HUES6 (cell line): ENCODE measurements at regions not wholly inside any gene's neighbourhood (a gene's known extent, or its start where the extent isn't known, plus 50 kb on each side); places are given as distances from the start of the nearest gene placed in this dataset.
"Not testable (repeated sequence)": the region's sequence is repeated elsewhere in the genome, so short reads cannot be mapped to it uniquely, and the experiment has no call there.

Source experiments
- H3K27ac ChIP-seq: 2 replicates; pipeline ENCODE4 v1.7.0; 2013; ENCODE audit warnings: low read depth, mild to moderate bottlenecking, low read length, inconsistent platforms
- H3K27me3 ChIP-seq: 2 replicates; pipeline ENCODE4 v1.6.1; 2013; ENCODE audit warnings: low read length; ENCODE audit not compliant: control insufficient read depth, insufficient read depth
- H3K36me3 ChIP-seq: 2 replicates; pipeline ENCODE4 v1.6.1; 2013; ENCODE audit warnings: low read length; ENCODE audit not compliant: control insufficient read depth, insufficient read depth
- H3K4me1 ChIP-seq: 2 replicates; pipeline ENCODE4 v1.6.1; 2013; ENCODE audit warnings: low read length; ENCODE audit not compliant: control insufficient read depth, insufficient read depth
- H3K4me3 ChIP-seq: 2 replicates; pipeline ENCODE4 v1.5.1; 2013; ENCODE audit warnings: low read depth, low read length
- H3K9ac ChIP-seq: one replicate; pipeline ENCODE4 v1.6.1; 2013; ENCODE audit warnings: mild to moderate bottlenecking, low read length
- H3K9me3 ChIP-seq: 2 replicates; pipeline ENCODE4 v1.6.1; 2013; ENCODE audit warnings: low read depth, low read length; ENCODE audit not compliant: control insufficient read depth, insufficient read depth

DNA sequence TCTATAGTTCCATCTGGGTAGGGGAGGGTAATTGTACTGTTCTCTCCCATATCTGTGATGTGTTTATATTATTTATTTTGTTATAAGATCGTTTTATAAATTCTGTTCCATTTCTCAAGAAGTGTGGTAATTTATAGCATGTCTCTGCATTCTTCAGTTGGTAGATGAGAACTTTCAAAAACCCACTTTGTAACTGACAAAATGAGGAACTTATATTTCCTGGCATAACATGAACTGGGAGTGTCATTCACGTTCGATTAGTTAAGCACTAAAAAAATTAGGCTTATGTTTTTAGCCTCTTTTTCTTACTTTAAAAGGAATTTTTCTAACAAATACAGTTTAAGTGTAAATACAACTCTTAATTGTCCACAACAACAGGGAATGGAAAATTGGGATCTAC is 230.8 kb downstream of the CGGBP1 start:
- Histone ChIP-seq H3K9me3 (no peaks in the 10 kb centered on the region), H3K4me1 (no peaks in the 10 kb centered on the region), H3K36me3 (no peaks in the 10 kb centered on the region), H3K9ac (no peak overlapping the region), H3K27ac (no peak overlapping the region), H3K4me3 (no peak overlapping the region), H3K27me3 (no peaks in the 10 kb centered on the region)

DNA sequence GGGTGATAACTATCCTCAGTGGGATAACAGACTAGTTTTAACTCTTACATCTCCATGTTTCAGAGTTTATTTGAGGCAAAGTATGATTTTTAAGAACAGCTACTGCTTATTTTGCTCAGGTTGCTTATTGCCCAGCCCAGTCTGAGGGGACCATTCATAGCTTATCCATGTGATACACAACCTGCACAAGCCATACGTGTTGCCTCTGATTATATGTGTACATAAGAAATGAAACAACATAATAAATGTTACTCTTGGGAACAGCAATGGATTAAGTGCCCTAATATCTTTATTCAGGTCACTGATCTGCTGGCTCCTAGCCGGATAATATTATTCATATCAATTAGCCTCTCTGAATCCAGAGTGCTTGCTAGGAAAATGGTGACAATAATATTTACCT is 236.2 kb downstream of the CGGBP1 start:
- Histone ChIP-seq H3K4me1 (no peaks in the 10 kb centered on the region), H3K27me3 (no peaks in the 10 kb centered on the region), H3K36me3 (no peaks in the 10 kb centered on the region), H3K4me3 (no peak overlapping the region), H3K9me3 (no peaks in the 10 kb centered on the region), H3K9ac (no peak overlapping the region), H3K27ac (no peak overlapping the region)

DNA sequence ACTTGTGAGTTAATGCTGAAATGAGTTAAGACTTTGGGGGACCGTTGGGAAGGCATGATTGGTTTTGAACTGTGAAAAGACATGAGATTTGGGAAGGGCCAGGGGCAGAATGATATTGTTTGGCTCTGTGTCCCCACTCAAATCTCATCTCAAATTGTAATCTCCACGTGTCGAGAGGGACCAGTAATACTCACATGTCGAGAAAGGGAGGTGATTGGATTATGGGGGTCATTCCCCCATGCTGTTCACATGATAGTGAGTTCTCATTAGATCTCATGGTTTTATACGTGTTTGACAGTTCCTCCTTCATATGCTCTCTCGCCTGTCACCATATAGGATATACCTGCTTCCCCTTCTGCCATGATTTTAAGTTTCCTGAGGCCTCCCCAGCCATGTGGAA is 245.3 kb downstream of the CGGBP1 start:
- not testable (repeated sequence) for H3K4me3 ChIP-seq, H3K9me3 ChIP-seq, H3K36me3 ChIP-seq, H3K27ac ChIP-seq, H3K4me1 ChIP-seq, H3K27me3 ChIP-seq, H3K9ac ChIP-seq

DNA sequence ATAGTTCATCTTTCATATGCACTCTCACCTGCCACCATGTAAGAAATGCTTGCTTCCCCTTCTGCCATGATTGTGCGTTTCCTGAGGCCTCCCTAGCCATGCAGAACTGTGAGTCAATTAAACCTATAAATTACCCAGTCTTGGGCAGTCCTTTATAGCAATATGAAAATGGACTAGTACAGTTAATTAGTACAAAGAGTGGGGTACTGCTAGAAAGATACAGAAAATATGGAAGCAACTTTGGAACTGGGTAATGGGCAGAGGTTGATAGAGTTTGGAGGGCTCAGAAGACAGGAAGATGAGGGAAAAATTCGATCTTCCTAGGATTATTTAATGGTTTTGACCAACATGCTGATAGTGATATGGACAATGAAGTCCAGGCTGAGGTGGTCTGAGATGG is 246.9 kb downstream of the CGGBP1 start:
- Histone ChIP-seq H3K36me3 (no peaks in the 10 kb centered on the region), H3K9me3 (peaks cover 8% of the 10 kb centered on the region; the same call in 1 of the 2 replicates), H3K4me1 (no peaks in the 10 kb centered on the region), H3K27me3 (no peaks in the 10 kb centered on the region), H3K27ac (no peak overlapping the region), H3K9ac (no peak overlapping the region), H3K4me3 (no peak overlapping the region)

DNA sequence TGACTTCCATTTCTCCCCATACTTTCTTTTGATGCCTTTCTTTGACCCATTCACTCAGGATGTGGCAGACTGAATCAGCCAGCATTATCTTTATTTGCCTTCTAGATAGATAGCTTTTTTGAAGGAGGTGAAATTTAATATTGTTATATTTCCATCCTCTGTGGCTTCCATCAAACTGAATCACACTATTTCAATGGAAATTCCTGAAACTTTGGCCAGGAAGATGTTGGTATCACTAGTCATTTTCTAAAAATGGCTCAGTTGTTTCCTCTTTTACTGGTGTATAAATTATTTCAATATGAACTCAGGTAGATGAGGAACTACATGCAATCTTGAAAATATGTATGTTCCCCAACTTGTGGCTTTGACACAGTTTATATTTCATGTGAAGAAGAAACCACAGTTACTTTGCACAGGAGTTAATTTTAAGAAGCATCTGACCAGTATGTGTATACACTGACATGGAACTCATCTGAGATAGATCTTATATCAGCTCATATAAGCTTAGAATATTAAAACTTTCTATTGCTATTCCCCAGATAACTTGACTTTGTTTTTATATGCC is 248.3 kb downstream of the CGGBP1 start:
- Histone ChIP-seq H3K4me1 (no peaks in the 10 kb centered on the region), H3K27ac (no peak overlapping the region), H3K27me3 (no peaks in the 10 kb centered on the region), H3K36me3 (no peaks in the 10 kb centered on the region), H3K9ac (no peak overlapping the region), H3K4me3 (no peak overlapping the region), H3K9me3 (peaks cover 8% of the 10 kb centered on the region; the same call in 1 of the 2 replicates)

DNA sequence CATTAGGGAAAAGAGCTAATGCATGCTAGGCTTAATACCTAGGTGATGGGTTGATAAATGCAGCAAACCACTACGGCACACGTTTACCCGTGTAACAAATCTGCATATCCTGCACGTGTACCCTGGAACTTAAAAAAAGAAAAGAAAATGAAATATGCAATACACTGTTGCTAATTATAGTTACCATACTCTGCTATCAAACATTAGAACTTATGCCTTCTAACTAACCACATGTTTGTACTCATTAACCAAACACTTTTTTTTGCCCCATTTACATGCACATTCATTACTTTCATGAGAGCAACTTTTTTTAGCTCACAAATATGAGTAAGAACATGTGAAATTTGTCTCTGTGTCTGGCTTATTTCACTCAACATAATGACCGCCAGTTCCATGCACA is 253.1 kb downstream of the CGGBP1 start:
- Histone ChIP-seq H3K9ac (no peak overlapping the region), H3K27ac (no peak overlapping the region), H3K36me3 (no peaks in the 10 kb centered on the region), H3K27me3 (no peaks in the 10 kb centered on the region), H3K4me3 (no peak overlapping the region), H3K9me3 (no peaks in the 10 kb centered on the region), H3K4me1 (no peaks in the 10 kb centered on the region)

DNA sequence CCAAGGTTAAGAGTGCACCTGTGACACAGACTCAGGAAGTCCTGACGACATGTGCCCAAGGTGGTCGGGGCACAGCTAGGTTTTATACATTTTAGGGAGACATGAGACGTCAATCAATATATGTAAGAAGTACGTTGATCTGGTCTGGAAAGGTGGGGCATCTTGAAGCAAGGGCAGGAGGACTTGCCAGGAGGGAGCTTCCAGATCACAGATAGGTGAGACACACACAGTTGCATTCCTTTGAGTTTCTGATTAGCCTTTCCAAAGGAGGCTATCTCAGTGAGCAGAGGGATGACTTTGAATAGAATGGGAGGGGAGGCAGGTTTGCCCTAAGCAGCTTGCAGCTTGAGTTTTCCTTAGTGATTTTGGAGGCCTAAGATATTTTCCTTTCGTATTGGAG is 257.4 kb downstream of the CGGBP1 start:
- H3K9me3 ChIP-seq, result no peaks in the 10 kb centered on the region
- 0 out of 2 replicates have a peak, but pooled peaks cover 3% of the 10 kb centered on the region for H3K27me3 ChIP-seq
- no peak overlapping the region for H3K9ac ChIP-seq
- no peak overlapping the region for H3K27ac ChIP-seq
- H3K4me3 ChIP-seq, result no peak overlapping the region
- H3K36me3 ChIP-seq, result no peaks in the 10 kb centered on the region
- H3K4me1 ChIP-seq, result no peaks in the 10 kb centered on the region

DNA sequence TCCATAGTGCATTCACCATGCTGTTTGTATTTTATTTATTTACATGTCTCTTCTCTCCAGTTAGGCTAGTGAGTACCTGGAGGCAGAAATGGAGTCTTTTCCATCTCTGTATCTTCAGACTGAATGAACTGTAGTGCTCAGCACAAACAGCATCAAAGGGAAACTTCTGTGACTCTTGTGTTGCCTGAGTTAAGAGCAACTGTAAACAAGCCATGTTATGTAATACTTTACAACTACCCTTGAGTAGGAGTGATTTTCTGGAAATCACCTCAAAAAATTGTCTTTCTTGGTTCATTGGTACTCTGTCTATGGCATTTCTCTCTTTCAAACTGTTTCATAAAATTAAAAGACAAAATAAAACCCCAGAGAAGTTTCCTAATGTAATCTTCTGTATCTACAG is 258.3 kb downstream of the CGGBP1 start:
- Histone ChIP-seq H3K27me3 (0 out of 2 replicates have a peak, but pooled peaks cover 5% of the 10 kb centered on the region), H3K4me3 (no peak overlapping the region), H3K9me3 (no peaks in the 10 kb centered on the region), H3K4me1 (no peaks in the 10 kb centered on the region), H3K27ac (no peak overlapping the region), H3K9ac (no peak overlapping the region), H3K36me3 (no peaks in the 10 kb centered on the region)

DNA sequence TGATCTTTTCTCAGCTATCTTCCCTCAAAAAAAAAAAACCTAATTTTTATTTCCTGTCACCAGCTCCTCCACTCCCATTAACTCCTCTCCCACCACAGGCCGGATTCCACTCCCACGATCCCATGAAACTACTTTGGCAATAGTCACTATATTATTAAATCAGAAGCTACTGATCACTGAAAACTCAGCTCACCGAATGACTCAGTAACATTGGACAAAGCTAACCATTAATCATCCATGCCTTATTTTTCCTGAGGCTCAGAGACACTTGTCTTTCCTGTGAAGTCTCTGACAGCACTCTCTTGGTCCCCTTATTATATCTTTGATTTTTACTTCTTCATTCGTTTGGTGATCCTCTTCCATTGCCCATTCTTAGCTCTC is 260.2 kb downstream of the CGGBP1 start:
- peaks cover 20% of the 10 kb centered on the region for H3K27me3 ChIP-seq
- no peak overlapping the region for H3K4me3 ChIP-seq
- no peaks in the 10 kb centered on the region for H3K9me3 ChIP-seq
- H3K36me3 ChIP-seq, result no peaks in the 10 kb centered on the region
- H3K9ac ChIP-seq, result no peak overlapping the region
- H3K27ac ChIP-seq, result no peak overlapping the region
- H3K4me1 ChIP-seq, result no peaks in the 10 kb centered on the region

DNA sequence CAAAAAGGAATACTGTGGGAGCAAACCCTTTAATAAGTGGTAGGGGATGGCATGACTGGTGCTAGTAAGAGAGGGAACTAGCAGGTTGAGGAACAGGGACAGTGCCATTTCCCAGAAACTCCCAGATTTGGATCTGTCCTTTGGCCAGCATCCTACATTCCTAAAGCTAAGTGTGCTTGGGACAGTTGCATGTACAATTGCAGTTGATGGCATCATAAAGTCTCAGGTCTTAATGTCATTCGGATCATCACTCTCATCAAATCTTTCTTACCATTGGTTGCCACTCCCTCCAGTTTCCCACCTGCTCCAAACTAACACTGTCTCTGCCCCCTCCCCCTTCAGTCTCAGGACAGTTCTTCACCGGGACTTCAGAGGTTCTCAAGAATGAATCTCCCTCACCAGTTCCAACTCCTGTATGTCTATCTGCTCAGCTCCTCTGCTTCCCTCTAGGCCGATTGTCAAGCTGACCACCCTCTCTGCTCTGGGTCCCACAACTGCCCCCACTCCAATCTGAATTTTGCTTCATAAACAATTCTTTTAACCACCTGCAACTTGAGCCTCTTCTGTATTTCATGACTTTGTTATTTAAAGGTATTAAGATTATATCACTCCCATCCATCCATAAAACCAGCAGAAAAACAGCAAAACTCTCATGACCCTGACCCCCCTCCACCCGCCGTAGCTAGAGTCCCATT is 260.8 kb downstream of the CGGBP1 start:
- no peaks in the 10 kb centered on the region for H3K9me3 ChIP-seq
- no peaks in the 10 kb centered on the region for H3K36me3 ChIP-seq
- no peak overlapping the region for H3K27ac ChIP-seq
- no peaks in the 10 kb centered on the region for H3K4me1 ChIP-seq
- no peak overlapping the region for H3K4me3 ChIP-seq
- no peak overlapping the region for H3K9ac ChIP-seq
- peaks cover 26% of the 10 kb centered on the region for H3K27me3 ChIP-seq

DNA sequence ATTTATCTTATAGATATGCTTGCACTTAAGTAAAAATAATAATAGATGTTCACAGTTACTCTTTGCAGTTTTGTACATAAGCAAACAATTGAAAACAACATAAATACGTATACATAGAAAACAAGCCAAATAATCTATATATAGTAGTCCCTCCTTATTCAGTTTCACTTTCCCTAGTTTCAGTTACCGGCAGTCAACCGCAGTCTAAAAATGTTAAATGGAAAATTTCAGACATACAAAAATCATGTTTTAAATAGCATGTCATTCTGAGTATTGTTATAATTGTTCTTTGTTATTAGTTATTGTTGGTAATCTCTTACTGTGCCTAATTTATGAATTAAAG is 262.0 kb downstream of the CGGBP1 start:
- no peaks in the 10 kb centered on the region for H3K9me3 ChIP-seq
- no peaks in the 10 kb centered on the region for H3K36me3 ChIP-seq
- no peak overlapping the region for H3K27ac ChIP-seq
- no peaks in the 10 kb centered on the region for H3K4me1 ChIP-seq
- H3K27me3 ChIP-seq, result peaks cover 38% of the 10 kb centered on the region
- H3K4me3 ChIP-seq, result no peak overlapping the region
- H3K9ac ChIP-seq, result no peak overlapping the region
